T-helper 1 cell treated with Interleukin-12 subunit alpha and Interleukin-12 subunit beta and Interleukin-4 antibody, amounts not matched to agents 30 ng/mL and 1 ng/mL, for 36 hours (primary cell): ENCODE measurements at regions not wholly inside any gene's neighbourhood (a gene's known extent, or its start where the extent isn't known, plus 50 kb on each side); places are given as distances from the start of the nearest gene placed in this dataset.

ENCODE experiments used
- intact Hi-C: fragments of 100-400 bp; cut with micrococcal nuclease; formaldehyde crosslinking; loops from one replicate; pipeline ENCODE4 v1.15.1; 2024

- intact Hi-C loops, result no loop called here
Observed at GRCh38 chr5:148708854-148709253, 54.5 kb upstream of the HTR4 start.

- intact Hi-C loops, result no loop called here
Observed at GRCh38 chr5:148711961-148712360, 57.6 kb upstream of the HTR4 start.

GRCh38 chr5:148713735-148714508, 59.6 kb upstream of the HTR4 start:
- intact Hi-C loops, result no loop called here

- intact Hi-C loops, result no loop called here
Observed at GRCh38 chr5:148716716-148717115, 62.4 kb upstream of the HTR4 start.

- intact Hi-C loops, result no loop called here
Observed at GRCh38 chr5:148717668-148718067, 63.3 kb upstream of the HTR4 start.

GRCh38 chr5:148719605-148720004, 65.3 kb upstream of the HTR4 start:
- intact Hi-C loops, result no loop called here

GRCh38 chr5:148720257-148720656, 65.9 kb upstream of the HTR4 start:
- intact Hi-C loops, result no loop called here

GRCh38 chr5:148723143-148723542, 68.8 kb upstream of the HTR4 start:
- intact Hi-C loops, result no loop called here

- intact Hi-C loops, result no loop called here
Observed at GRCh38 chr5:148725675-148726074, 71.3 kb upstream of the HTR4 start.

GRCh38 chr5:148729182-148729581, 74.9 kb upstream of the HTR4 start:
- intact Hi-C loops, result no loop called here

GRCh38 chr5:148730270-148730669, 75.9 kb upstream of the HTR4 start:
- intact Hi-C loops, result loop anchor here (2.0 kb wide), 2 partner anchors 79 to 355 kb away; no protein-coding TSS in a partner anchor

GRCh38 chr5:148730942-148731898, 76.9 kb upstream of the HTR4 start:
- intact Hi-C loops, result loop anchor here (1.0 to 2.0 kb wide), 9 partner anchors 78 to 782 kb away; partner anchors contain the start of gene ADRB2

- intact Hi-C loops, result loop anchor here (1.0 kb wide), 6 partner anchors 225 to 537 kb away; partner anchors contain the start of gene ABLIM3
Observed at GRCh38 chr5:148732692-148733091, 78.4 kb upstream of the HTR4 start.

- intact Hi-C loops, result loop anchor here (1.0 kb wide), 6 partner anchors 223 to 535 kb away; partner anchors contain the start of gene ABLIM3
Observed at GRCh38 chr5:148733601-148734438, 79.5 kb upstream of the HTR4 start.

GRCh38 chr5:148734518-148734917, 80.2 kb upstream of the HTR4 start:
- intact Hi-C loops, result no loop called here

- intact Hi-C loops, result no loop called here
Observed at GRCh38 chr5:148735301-148735835, 81.0 kb upstream of the HTR4 start.

GRCh38 chr5:148739023-148739422, 84.7 kb upstream of the HTR4 start:
- intact Hi-C loops, result no loop called here

GRCh38 chr5:148739524-148739923, 85.2 kb upstream of the HTR4 start:
- intact Hi-C loops, result no loop called here

- intact Hi-C loops, result loop anchor here (2.0 kb wide), 1 partner anchor 87 kb away; the partner anchor contains the start of gene ADRB2
Observed at GRCh38 chr5:148740079-148740858, 85.9 kb upstream of the HTR4 start.
